Peyer's patch (tissue), 4 donors: ENCODE measurements at regions not wholly inside any gene's neighbourhood (a gene's known extent, or its start where the extent isn't known, plus 50 kb on each side); places are given as distances from the start of the nearest gene placed in this dataset.

Source experiments
- DNase-seq, 3 donors: peaks; one replicate each; pipeline ENCODE4 v3.0.0-alpha.2; 2017 to 2019
- H3K27ac ChIP-seq, 4 donors: fragments of 200-600 bp; sonication (generic); one replicate each; pipeline ENCODE4 v1.5.1; 2016 to 2019
- H3K27me3 ChIP-seq, 2 donors: fragments of 200-600 bp; sonication (generic); one replicate each; pipeline ENCODE4 v1.5.1; 2019
- H3K36me3 ChIP-seq, 3 donors: fragments of 200-600 bp; sonication (generic); one replicate each; pipeline ENCODE4 v1.5.1; 2016 to 2019
- H3K4me1 ChIP-seq, 4 donors: fragments of 200-600 bp; sonication (generic); one replicate each; pipeline ENCODE4 v1.5.1; 2016 to 2019
- H3K4me3 ChIP-seq, 4 donors: fragments of 200-600 bp; sonication (generic); 1 replicate in 3 of 4; 2 replicates in 1 of 4; pipeline ENCODE4 v1.5.1; 2016 to 2019; ENCODE audit warnings: mild to moderate bottlenecking in 1 of 4
- H3K9me3 ChIP-seq, 4 donors: fragments of 200-600 bp; sonication (generic); one replicate each; pipeline ENCODE4 v1.5.1; 2016 to 2019; ENCODE audit warnings: mild to moderate bottlenecking in 1 of 4
- CTCF ChIP-seq, 6 experiments: fragments of 450-650 bp in 4 of 6; fragments of 200-600 bp in 2 of 6; sonication (generic) in 1 of 6; IDR thresholded peaks; one replicate each; pipeline ENCODE4 v1.5.1; 2017 to 2019; ENCODE audit warnings: antibody characterized with exemption in 6 of 6, mild to moderate bottlenecking in 3 of 6, moderate library complexity in 1 of 6
- POLR2A ChIP-seq, 2 donors: fragments of 450-650 bp; IDR thresholded peaks; one replicate each; pipeline ENCODE4 v1.5.1; 2017; ENCODE audit warnings: antibody characterized with exemption in 2 of 2, mild to moderate bottlenecking in 2 of 2, moderate library complexity in 2 of 2

GRCh38 chr3:72193771-72194430 is 409.0 kb upstream of the PROK2 start:
- Histone ChIP-seq H3K9me3 (no peaks in the 10 kb centered on the region), H3K27ac (no peak overlapping the region), H3K4me3 (no peak overlapping the region), H3K36me3 (no peaks in the 10 kb centered on the region), H3K27me3 (no peaks in the 10 kb centered on the region), H3K4me1 (no peaks in the 10 kb centered on the region)
- TF ChIP-seq POLR2A (IDR thresholded peaks at IDR 0.05): no peak
- no peak for DNase-seq

- Histone ChIP-seq H3K9me3 (no peaks in the 10 kb centered on the region), H3K4me1 (no peaks in the 10 kb centered on the region), H3K4me3 (no peak overlapping the region), H3K36me3 (no peaks in the 10 kb centered on the region), H3K27me3 (no peaks in the 10 kb centered on the region), H3K27ac (no peak overlapping the region)
- no peak for DNase-seq
- TF ChIP-seq POLR2A (IDR thresholded peaks at IDR 0.05): no peak
- TF ChIP-seq CTCF (IDR thresholded peaks at IDR 0.05): no peak
Observed at GRCh38 chr3:72192572-72192971, 407.6 kb upstream of the PROK2 start.

DNA sequence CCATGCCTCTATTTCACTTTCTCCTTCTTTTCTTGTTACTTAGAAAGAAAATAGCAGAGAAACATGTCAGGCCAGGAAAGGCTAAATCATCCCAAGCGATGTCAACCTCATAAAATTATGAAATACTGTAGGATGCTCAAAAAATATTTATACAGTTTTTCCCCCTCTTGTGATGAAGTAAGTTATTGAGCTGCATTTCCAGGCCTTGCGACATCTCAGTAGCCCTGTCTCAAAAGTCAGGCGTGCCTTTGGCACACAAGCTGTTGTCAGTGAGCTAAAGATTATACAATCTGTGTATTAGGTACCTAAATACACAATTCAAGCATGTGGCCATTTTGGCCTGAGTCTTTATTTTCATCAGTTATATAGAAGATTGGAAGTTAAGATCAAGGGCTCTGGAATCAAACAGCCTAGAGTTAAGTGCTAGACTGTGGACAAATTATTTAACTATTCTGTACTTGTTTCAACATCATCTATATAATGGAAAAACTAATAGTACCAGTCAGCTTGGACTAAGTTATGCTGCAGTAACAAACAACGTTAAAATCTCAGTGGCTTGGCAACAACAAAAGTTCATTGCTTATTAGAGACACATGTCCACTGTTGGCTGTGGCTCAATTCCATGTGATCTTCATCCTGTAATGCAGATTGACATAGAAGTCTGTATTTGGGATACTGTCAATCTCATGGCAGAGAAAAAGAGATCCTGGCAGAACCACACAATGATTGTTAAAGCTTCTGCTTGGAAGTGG is 406.4 kb upstream of the PROK2 start:
- H3K9me3 ChIP-seq: no peaks in the 10 kb centered on the region
- H3K4me3 ChIP-seq: no peak overlapping the region
- H3K27ac ChIP-seq: no peak overlapping the region
- no peak for DNase-seq
- H3K27me3 ChIP-seq: no peaks in the 10 kb centered on the region
- H3K4me1 ChIP-seq: no peaks in the 10 kb centered on the region
- TF ChIP-seq CTCF (IDR thresholded peaks at IDR 0.05) (no peak), POLR2A (IDR thresholded peaks at IDR 0.05) (no peak)
- no peaks in the 10 kb centered on the region for H3K36me3 ChIP-seq

DNA sequence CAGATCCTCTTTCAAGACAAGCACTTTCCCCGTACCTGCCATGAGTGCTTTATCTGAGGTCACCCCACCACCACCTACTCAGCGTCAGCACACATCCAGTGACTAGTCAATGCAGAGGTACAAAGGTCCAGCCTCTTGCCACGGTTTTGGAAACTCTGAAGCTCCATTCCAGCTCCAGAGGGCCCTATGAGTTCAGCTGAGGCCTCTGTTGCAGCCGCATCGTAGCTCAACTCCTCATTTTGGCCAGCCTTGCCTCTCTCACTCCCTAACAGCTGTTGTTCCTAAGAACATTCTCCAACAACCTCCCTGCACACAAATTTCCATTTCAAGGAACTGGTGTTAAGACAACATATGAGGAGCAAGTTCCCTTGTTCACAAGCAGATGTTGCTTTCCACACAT is 405.1 kb upstream of the PROK2 start:
- Histone ChIP-seq H3K27ac (no peak overlapping the region), H3K27me3 (no peaks in the 10 kb centered on the region), H3K9me3 (no peaks in the 10 kb centered on the region), H3K4me3 (no peak overlapping the region), H3K36me3 (no peaks in the 10 kb centered on the region), H3K4me1 (no peaks in the 10 kb centered on the region)
- TF ChIP-seq POLR2A (IDR thresholded peaks at IDR 0.05) (no peak), CTCF (IDR thresholded peaks at IDR 0.05) (no peak)
- no peak for DNase-seq

DNA sequence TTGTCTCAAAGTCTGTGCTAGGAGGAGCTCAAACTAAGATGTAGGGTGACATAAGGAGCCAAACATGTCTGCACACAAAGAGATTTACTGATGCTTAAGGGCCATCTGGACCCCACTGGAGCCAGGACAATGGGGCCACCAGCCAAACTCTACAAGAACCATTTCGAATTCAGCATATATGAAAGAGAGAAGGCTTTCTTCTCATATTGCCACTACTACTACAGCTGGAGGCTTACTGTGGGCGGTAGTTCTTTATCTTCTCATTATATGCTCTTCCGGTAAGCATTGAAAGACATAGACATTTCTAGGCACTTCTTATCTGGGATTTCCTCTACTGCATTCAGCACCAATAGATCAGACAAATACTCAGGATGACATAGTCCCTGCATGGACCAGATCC is 404.4 kb upstream of the PROK2 start:
- TF ChIP-seq POLR2A (IDR thresholded peaks at IDR 0.05) (no peak), CTCF (IDR thresholded peaks at IDR 0.05) (no peak)
- no peaks in the 10 kb centered on the region for H3K4me1 ChIP-seq

DNA sequence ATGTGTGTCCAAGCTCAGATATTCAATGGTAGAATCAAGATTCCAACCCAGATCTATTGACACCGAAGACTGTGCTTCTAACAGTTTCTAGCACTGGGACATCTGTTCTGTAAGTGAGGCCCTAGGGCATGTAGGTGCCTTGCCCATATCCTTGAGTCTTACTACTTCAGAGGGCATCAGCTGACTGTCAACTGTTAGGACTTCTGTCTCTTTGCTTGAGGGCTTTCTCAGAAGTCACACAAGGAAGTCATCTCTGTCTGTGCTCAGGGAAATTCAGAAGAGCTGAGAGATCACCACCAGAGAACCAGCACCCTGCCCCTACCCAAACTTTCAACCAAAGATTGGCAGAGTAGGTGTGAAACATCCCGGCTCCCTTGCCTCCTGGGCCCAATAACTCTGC is 403.6 kb upstream of the PROK2 start:
- Histone ChIP-seq H3K4me1 (no peaks in the 10 kb centered on the region), H3K27me3 (no peaks in the 10 kb centered on the region), H3K9me3 (no peaks in the 10 kb centered on the region), H3K4me3 (no peak overlapping the region), H3K36me3 (no peaks in the 10 kb centered on the region), H3K27ac (no peak overlapping the region)
- DNase-seq: no peak
- TF ChIP-seq CTCF (IDR thresholded peaks at IDR 0.05) (no peak), POLR2A (IDR thresholded peaks at IDR 0.05) (no peak)

More for the DNA sequence above, 404.4 kb upstream of the PROK2 start:
- no peak overlapping the region for H3K27ac ChIP-seq
- no peaks in the 10 kb centered on the region for H3K9me3 ChIP-seq
- no peak for DNase-seq
- no peak overlapping the region for H3K4me3 ChIP-seq
- no peaks in the 10 kb centered on the region for H3K36me3 ChIP-seq
- H3K27me3 ChIP-seq: no peaks in the 10 kb centered on the region
